H9 (cell line): ENCODE measurements at regions not wholly inside any gene's neighbourhood (a gene's known extent, or its start where the extent isn't known, plus 50 kb on each side); places are given as distances from the start of the nearest gene placed in this dataset.

Source experiments
- DNase-seq: peaks from one replicate; pipeline ENCODE4 v3.0.0-alpha.2; 2017
- H2AFZ ChIP-seq: one replicate; pipeline ENCODE4 v1.6.1; 2013; ENCODE audit warnings: mild to moderate bottlenecking, low read length, control low read depth, moderate library complexity
- H2AK5ac ChIP-seq: 2 replicates; pipeline ENCODE4 v1.6.1; 2013; ENCODE audit warnings: low read length, control low read depth, mixed read lengths; ENCODE audit not compliant: insufficient read length
- H2BK120ac ChIP-seq: one replicate; pipeline ENCODE4 v1.6.1; 2013; ENCODE audit warnings: low read depth, mild to moderate bottlenecking, low read length, control low read depth, inconsistent platforms; ENCODE audit not compliant: poor library complexity, severe bottlenecking
- H2BK12ac ChIP-seq: 2 replicates; pipeline ENCODE4 v1.6.1; 2013; ENCODE audit warnings: low read length, control low read depth, mixed read lengths, low read depth; ENCODE audit not compliant: insufficient read length
- H2BK15ac ChIP-seq: 2 replicates; pipeline ENCODE4 v1.6.1; 2013; ENCODE audit warnings: low read depth, low read length, control low read depth
- H2BK20ac ChIP-seq: one replicate; pipeline ENCODE4 v1.6.1; 2013; ENCODE audit warnings: low read depth, mild to moderate bottlenecking, low read length, control low read depth, inconsistent platforms; ENCODE audit not compliant: poor library complexity, severe bottlenecking
- H2BK5ac ChIP-seq: 2 replicates; pipeline ENCODE4 v1.6.1; 2013; ENCODE audit warnings: low read length, control low read depth, mixed read lengths; ENCODE audit not compliant: insufficient read length
- H3K14ac ChIP-seq: 2 replicates; pipeline ENCODE4 v1.6.1; 2013; ENCODE audit warnings: low read length, control low read depth; ENCODE audit not compliant: insufficient read depth
- H3K18ac ChIP-seq: 2 replicates; pipeline ENCODE4 v1.6.1; 2013; ENCODE audit warnings: low read depth, mild to moderate bottlenecking, mixed read lengths, low read length, control low read depth; ENCODE audit not compliant: insufficient read length
- H3K23ac ChIP-seq: 2 replicates; pipeline ENCODE4 v1.6.1; 2013; ENCODE audit warnings: low read length, control low read depth, mixed read lengths, low read depth; ENCODE audit not compliant: insufficient read length
- H3K23me2 ChIP-seq: 2 replicates; pipeline ENCODE4 v1.6.1; 2013; ENCODE audit warnings: low read depth, mild to moderate bottlenecking, mixed read lengths, low read length, control low read depth; ENCODE audit not compliant: insufficient read length, poor library complexity, severe bottlenecking
- H3K27ac ChIP-seq: 2 replicates; pipeline ENCODE4 v1.5.1; 2013; ENCODE audit warnings: low read length, control low read depth, mixed read lengths, low read depth; ENCODE audit not compliant: insufficient read length
- H3K27me3 ChIP-seq: 2 replicates; pipeline ENCODE4 v1.6.1; 2013; ENCODE audit warnings: low read length, control low read depth, inconsistent platforms; ENCODE audit not compliant: insufficient read depth
- H3K4ac ChIP-seq: 2 replicates; pipeline ENCODE4 v1.6.1; 2013; ENCODE audit warnings: low read depth, mild to moderate bottlenecking, control low read depth, inconsistent platforms, low read length, moderate library complexity
- H3K4me1 ChIP-seq: 2 replicates; pipeline ENCODE4 v1.6.1; 2013; ENCODE audit warnings: low read length, control low read depth, inconsistent platforms; ENCODE audit not compliant: insufficient read depth
- H3K4me2 ChIP-seq: 2 replicates; pipeline ENCODE4 v1.6.1; 2013; ENCODE audit warnings: low read length, control low read depth, mixed read lengths; ENCODE audit not compliant: insufficient read length, insufficient read depth
- H3K56ac ChIP-seq: 2 replicates; pipeline ENCODE4 v1.6.1; 2013; ENCODE audit warnings: low read depth, mild to moderate bottlenecking, mixed read lengths, low read length, control low read depth; ENCODE audit not compliant: insufficient read length
- H3K79me1 ChIP-seq: 2 replicates; pipeline ENCODE4 v1.6.1; 2013; ENCODE audit warnings: low read depth, mild to moderate bottlenecking, moderate library complexity, low read length, control low read depth, inconsistent platforms; ENCODE audit not compliant: insufficient read depth, poor library complexity, severe bottlenecking
- H3K79me2 ChIP-seq: 2 replicates; pipeline ENCODE4 v1.6.1; 2013; ENCODE audit warnings: low read length, control low read depth, inconsistent platforms; ENCODE audit not compliant: insufficient read depth
- H3K9ac ChIP-seq: 2 replicates; pipeline ENCODE4 v1.6.1; 2013; ENCODE audit warnings: low read length, control low read depth, mixed read lengths; ENCODE audit not compliant: insufficient read length; ENCODE audit errors: extremely low read depth
- H3K9me3 ChIP-seq: one replicate; pipeline ENCODE4 v1.6.1; 2013; ENCODE audit warnings: low read depth, low read length, inconsistent platforms; ENCODE audit not compliant: control insufficient read depth
- H3T11ph ChIP-seq: one replicate; pipeline ENCODE4 v1.6.1; 2013; ENCODE audit warnings: mild to moderate bottlenecking, low read length, control low read depth, inconsistent platforms
- H4K20me1 ChIP-seq: one replicate; pipeline ENCODE4 v1.6.1; 2013; ENCODE audit not compliant: control insufficient read depth, insufficient read length, insufficient read depth
- H4K5ac ChIP-seq: 2 replicates; pipeline ENCODE4 v1.6.1; 2013; ENCODE audit warnings: low read depth, mild to moderate bottlenecking, mixed read lengths, low read length, control low read depth; ENCODE audit not compliant: insufficient read length
- H4K8ac ChIP-seq: replicated peaks from 2 replicates; pipeline ENCODE4 v1.6.1; 2013; ENCODE audit warnings: low read length, control low read depth, mixed read lengths, low read depth; ENCODE audit not compliant: insufficient read length
- H4K91ac ChIP-seq: 2 replicates; pipeline ENCODE4 v1.6.1; 2013; ENCODE audit warnings: low read depth, mild to moderate bottlenecking, moderate library complexity, mixed read lengths, low read length, control low read depth; ENCODE audit not compliant: insufficient read length
- H3K27ac Mint-ChIP-seq, 3 experiments: 2 replicates in 2 of 3; 3 replicates in 1 of 3; pipeline ENCODE4 v1.8.0; 2020 to 2021; ENCODE audit warnings: mixed read lengths in 3 of 3, mild to moderate bottlenecking in 1 of 3, moderate library complexity in 1 of 3
- H3K27me3 Mint-ChIP-seq: 2 replicates; pipeline ENCODE4 v1.8.0; 2021; ENCODE audit warnings: low read depth, mild to moderate bottlenecking, moderate library complexity, mixed read lengths
- H3K36me3 Mint-ChIP-seq, 3 experiments: 2 replicates in 2 of 3; 3 replicates in 1 of 3; pipeline ENCODE4 v1.8.0; 2020 to 2021; ENCODE audit warnings: low read depth in 3 of 3, mixed read lengths in 3 of 3; ENCODE audit not compliant: insufficient read depth in 1 of 3
- H3K4me1 Mint-ChIP-seq, 2 experiments: 2 replicates each; pipeline ENCODE4 v1.8.0; 2020; ENCODE audit warnings: mixed read lengths in 2 of 2
- H3K4me3 Mint-ChIP-seq, 2 experiments: 2 replicates in 1 of 2; 3 replicates in 1 of 2; pipeline ENCODE4 v1.8.0; 2020 to 2021; ENCODE audit warnings: mild to moderate bottlenecking in 2 of 2, mixed read lengths in 2 of 2, moderate library complexity in 1 of 2
- H3K9me3 Mint-ChIP-seq, 2 experiments: 2 replicates in 1 of 2; 3 replicates in 1 of 2; pipeline ENCODE4 v1.8.0; 2020; ENCODE audit warnings: mild to moderate bottlenecking in 2 of 2, mixed read lengths in 2 of 2, moderate library complexity in 1 of 2
- CTCF ChIP-seq: fragments of 200-600 bp; sonication (generic); conservative IDR thresholded peaks from 3 replicates; pipeline ENCODE4 v1.8.0; 2021; ENCODE audit warnings: antibody characterized with exemption, mild to moderate bottlenecking

DNA sequence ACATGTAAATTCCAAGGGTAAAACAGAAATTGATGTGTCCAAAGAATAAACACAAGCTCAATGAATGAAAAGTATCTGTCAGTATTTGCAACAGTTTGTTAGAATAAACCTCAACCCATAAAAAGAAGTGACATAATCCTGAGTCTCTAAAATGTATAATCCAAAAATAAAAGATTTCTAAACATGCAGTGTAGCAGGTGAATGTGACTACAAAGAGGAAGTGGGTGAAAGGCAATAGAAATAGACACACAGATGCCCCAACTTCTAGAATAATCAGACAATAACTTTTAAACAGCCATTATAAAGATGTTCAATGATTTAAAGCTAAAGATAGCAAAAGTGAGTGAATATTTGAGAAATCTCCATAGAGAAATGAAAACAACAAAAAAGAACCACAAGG is 1009.2 kb upstream of the GJE1 start:
- H3K4me1 Mint-ChIP-seq, result no peaks in the 10 kb centered on the region
- DNase-seq, result no peak
- Histone ChIP-seq H4K91ac (no peak overlapping the region), H3K4ac (no peak overlapping the region), H4K8ac (no peak overlapping the region), H3K4me1 (no peaks in the 10 kb centered on the region), H4K20me1 (no peaks in the 10 kb centered on the region), H2BK20ac (no peak overlapping the region), H3K9me3 (no peaks in the 10 kb centered on the region), H2AFZ (no peak overlapping the region), H3K27me3 (no peaks in the 10 kb centered on the region), H3K9ac (no peak overlapping the region), H2BK120ac (no peak overlapping the region), H3K4me2 (no peak overlapping the region), H4K5ac (no peak overlapping the region), H3K56ac (no peak overlapping the region), H3K79me1 (no peaks in the 10 kb centered on the region), H3K23ac (no peak overlapping the region), H2BK5ac (no peak overlapping the region), H2AK5ac (no peak overlapping the region), H2BK12ac (no peak overlapping the region), H3K27ac (no peak overlapping the region), H3K79me2 (no peaks in the 10 kb centered on the region), H3T11ph (no peak overlapping the region), H2BK15ac (no peak overlapping the region), H3K14ac (no peak overlapping the region), H3K23me2 (no peaks in the 10 kb centered on the region), H3K18ac (no peak overlapping the region)
- no peak for TF ChIP-seq CTCF
- no peaks in the 10 kb centered on the region for H3K36me3 Mint-ChIP-seq
- no peaks in the 10 kb centered on the region for H3K9me3 Mint-ChIP-seq
- H3K4me3 Mint-ChIP-seq, result no peak overlapping the region
- H3K27ac Mint-ChIP-seq, result no peak overlapping the region
- no peaks in the 10 kb centered on the region for H3K27me3 Mint-ChIP-seq
